ENCODE measurements at regions not wholly inside any gene's neighbourhood (a gene's known extent, or its start where the extent isn't known, plus 50 kb on each side); places are given as distances from the start of the nearest gene placed in this dataset.
A peak's percentile ranks its signal among the peaks of the same experiment; 100 is the strongest.

DNA sequence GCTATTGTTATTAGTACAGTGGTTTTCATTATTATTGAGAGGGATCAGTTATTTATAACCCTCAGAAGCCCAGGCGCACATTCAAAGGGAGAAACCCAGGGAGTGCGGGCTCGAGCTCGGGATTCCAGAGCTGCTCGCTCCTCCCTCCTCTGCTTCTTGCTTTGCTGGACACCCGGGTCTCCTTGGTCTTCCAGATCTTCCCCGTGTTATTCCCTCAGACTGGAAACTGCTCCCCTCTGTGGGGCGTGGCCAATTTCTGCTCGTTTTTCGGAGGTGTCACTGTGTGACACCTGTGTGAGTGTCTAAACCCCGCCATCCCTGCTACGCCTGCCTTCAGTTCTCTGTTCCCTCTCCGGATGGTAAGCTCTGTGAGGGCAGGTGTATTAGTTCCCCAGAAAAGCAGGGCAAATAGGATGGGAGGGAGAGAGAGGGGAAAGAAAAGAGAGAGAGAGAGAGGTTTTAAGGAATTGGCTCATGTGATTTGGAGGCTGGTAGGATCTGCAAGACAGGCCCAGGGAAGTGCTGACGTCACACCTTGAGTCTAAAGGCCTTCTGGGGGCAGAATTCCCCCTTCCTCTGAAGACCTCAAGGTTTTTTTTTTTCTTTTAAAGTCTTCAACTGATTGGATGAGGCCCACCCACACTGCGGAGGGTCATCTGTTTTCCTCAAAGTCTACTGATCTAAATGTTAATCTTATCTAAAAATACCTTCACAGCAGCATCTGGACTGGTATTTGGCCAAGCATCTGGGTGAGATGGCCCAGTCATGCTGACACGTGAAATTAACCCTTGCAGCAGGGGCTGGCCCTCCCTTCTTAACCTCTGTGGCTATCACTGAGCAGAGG, 457.3 kb upstream of the ID2 start:
- H3K9me3 Mint-ChIP-seq: no peaks in the 10 kb centered on the region
- POLR2A ChIA-PET: interaction anchor here (1.0 kb wide), 1 partner anchor 11 kb away, joined by 3 read pairs; no protein-coding TSS in a partner anchor
- TF ChIP-seq, protein P1, sequence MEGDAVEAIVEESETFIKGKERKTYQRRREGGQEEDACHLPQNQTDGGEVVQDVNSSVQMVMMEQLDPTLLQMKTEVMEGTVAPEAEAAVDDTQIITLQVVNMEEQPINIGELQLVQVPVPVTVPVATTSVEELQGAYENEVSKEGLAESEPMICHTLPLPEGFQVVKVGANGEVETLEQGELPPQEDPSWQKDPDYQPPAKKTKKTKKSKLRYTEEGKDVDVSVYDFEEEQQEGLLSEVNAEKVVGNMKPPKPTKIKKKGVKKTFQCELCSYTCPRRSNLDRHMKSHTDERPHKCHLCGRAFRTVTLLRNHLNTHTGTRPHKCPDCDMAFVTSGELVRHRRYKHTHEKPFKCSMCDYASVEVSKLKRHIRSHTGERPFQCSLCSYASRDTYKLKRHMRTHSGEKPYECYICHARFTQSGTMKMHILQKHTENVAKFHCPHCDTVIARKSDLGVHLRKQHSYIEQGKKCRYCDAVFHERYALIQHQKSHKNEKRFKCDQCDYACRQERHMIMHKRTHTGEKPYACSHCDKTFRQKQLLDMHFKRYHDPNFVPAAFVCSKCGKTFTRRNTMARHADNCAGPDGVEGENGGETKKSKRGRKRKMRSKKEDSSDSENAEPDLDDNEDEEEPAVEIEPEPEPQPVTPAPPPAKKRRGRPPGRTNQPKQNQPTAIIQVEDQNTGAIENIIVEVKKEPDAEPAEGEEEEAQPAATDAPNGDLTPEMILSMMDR (IDR thresholded peaks at IDR 0.05): no peak
- peaks cover 3% of the 10 kb centered on the region for H3K27me3 Mint-ChIP-seq
- intact Hi-C loops (cut with micrococcal nuclease): no loop called here
- H3K4me3 Mint-ChIP-seq: no peak overlapping the region
- ATAC-seq (no peak), DNase-seq (no peak)
- H3K27ac Mint-ChIP-seq: no peak overlapping the region
- H3K4me1 Mint-ChIP-seq (ENCODE audit: low read depth): peaks cover 5% of the 10 kb centered on the region
- CTCF ChIA-PET: no interaction called here
- H3K36me3 Mint-ChIP-seq (ENCODE audit: low read depth): no peaks in the 10 kb centered on the region

DNA sequence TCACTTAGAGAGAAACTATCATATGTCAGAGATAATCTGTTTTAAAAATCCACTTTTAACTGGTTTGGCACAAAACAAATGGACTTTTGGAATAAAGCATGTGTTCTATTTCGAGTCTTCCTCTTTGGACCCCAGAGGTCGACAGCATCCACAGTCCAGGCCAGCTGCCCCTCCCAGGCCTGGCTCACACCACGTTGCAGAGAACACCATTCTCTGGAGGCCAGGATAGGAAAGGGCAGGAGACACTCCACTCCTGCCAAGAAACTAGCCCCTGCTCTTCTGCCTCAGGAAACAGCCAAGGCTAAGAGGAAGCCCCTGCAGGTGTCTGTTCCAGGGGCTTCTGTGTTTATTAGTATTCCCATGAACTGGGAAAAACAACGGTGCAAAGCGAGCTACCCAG, 456.6 kb upstream of the ID2 start:
- DNase-seq (no peak), ATAC-seq (no peak)
- ChIA-PET POLR2A (interaction anchor here (1.0 kb wide), 1 partner anchor 11 kb away, joined by 3 read pairs; no protein-coding TSS in a partner anchor), CTCF (no interaction called here)
- Mint-ChIP-seq H3K4me1 (ENCODE audit: low read depth) (peaks cover 10% of the 10 kb centered on the region), H3K4me3 (no peak overlapping the region), H3K36me3 (ENCODE audit: low read depth) (no peaks in the 10 kb centered on the region), H3K9me3 (no peaks in the 10 kb centered on the region), H3K27ac (no peak overlapping the region), H3K27me3 (peaks cover 3% of the 10 kb centered on the region)
- TF ChIP-seq, protein P1 (IDR thresholded peaks at IDR 0.05): no peak
- intact Hi-C loops (cut with micrococcal nuclease): no loop called here

DNA sequence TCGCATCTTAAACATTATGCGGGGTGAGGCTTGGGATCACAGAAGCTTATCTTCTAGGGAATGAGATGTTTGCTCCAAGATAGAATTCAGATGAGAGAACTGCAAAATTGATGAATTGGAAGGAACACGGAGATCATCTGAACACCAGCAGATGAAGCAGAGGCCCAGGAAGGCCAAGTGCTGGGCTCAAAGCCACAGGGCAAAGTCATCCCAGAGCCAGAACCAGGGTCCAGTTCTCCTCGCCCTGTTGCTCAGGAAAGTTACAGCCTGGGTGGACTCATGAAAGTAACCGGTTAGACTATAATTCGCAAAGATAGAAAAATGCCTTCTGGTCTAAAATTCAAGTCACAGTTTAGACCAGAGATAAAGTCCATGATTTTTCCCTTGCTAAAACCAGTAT, 456.1 kb upstream of the ID2 start:
- Mint-ChIP-seq H3K9me3 (no peaks in the 10 kb centered on the region), H3K27me3 (peaks cover 3% of the 10 kb centered on the region), H3K27ac (no peak overlapping the region), H3K4me3 (no peak overlapping the region), H3K36me3 (ENCODE audit: low read depth) (no peaks in the 10 kb centered on the region), H3K4me1 (ENCODE audit: low read depth) (peaks cover 10% of the 10 kb centered on the region)
- ATAC-seq: no peak
- no peak for DNase-seq
- TF ChIP-seq, protein P1 (IDR thresholded peaks at IDR 0.05): no peak
- intact Hi-C loops (cut with micrococcal nuclease): no loop called here
- ChIA-PET CTCF (no interaction called here), POLR2A (interaction anchor here (1.0 kb wide), 1 partner anchor 12 kb away, joined by 3 read pairs; no protein-coding TSS in a partner anchor)

DNA sequence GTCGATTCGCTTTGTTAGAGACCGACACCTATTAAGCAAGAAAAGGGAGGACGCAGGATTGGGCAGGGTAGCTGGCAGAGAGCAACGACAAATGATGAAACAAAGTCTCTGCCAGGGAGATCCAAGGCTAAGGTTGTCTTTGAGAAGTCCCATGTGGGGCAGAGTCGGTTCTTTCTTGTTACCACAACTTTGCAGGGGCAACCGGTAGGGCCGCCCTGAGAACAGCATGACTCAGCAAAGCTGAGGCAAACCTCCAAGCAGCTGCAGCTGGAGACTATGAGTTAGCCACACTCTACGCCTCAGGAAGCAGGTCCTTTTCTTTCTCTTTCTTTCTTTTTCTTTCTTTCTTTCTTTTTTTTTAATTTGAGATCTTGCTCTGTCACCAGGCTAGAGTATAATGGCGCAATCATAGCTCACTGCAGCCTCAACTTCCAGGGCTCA, 452.3 kb upstream of the ID2 start:
- POLR2A ChIA-PET: interaction anchor here (0.8 kb wide), 1 partner anchor 134 kb away, joined by 3 read pairs; no protein-coding TSS in a partner anchor
- intact Hi-C loops (cut with micrococcal nuclease): no loop called here
- Mint-ChIP-seq H3K4me3 (peak overlapping the region; percentile 24), H3K9me3 (no peaks in the 10 kb centered on the region), H3K27ac (peak overlapping the region; percentile 61), H3K27me3 (peaks cover 3% of the 10 kb centered on the region), H3K36me3 (ENCODE audit: low read depth) (no peaks in the 10 kb centered on the region), H3K4me1 (ENCODE audit: low read depth) (peaks cover 10% of the 10 kb centered on the region)
- ATAC-seq (peak; percentile 98), DNase-seq (peak; percentile 72)
- TF ChIP-seq, protein P1 (IDR thresholded peaks at IDR 0.05): no peak
- CTCF ChIA-PET: interaction anchor here (0.9 kb wide), 1 partner anchor 35 kb away, joined by 3 read pairs; no protein-coding TSS in a partner anchor

DNA sequence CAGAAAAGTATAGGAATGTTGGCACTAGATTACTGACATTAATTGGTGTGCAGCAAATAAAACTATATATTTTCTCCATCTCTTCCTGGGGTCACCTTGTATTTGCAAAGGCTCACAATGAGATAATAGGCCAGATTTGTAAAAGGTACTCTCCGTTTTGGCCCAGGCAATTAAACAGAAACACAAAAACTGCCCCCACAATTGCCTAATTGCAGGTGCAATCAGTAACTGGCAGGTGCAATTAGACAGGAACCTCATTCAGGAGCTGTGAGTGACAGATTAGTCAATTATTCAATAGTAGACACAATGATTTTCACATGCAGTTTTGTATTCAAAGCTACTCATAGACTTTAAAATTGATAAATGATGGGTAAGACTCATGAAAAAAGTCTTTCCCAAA, 451.4 kb upstream of the ID2 start:
- no peak for ATAC-seq
- POLR2A ChIA-PET: no interaction called here

More for the DNA sequence above, 451.4 kb upstream of the ID2 start:
- no peak for DNase-seq
- no peaks in the 10 kb centered on the region for H3K9me3 Mint-ChIP-seq
- TF ChIP-seq, protein P1 (IDR thresholded peaks at IDR 0.05): no peak
- CTCF ChIA-PET: no interaction called here
- H3K4me3 Mint-ChIP-seq: no peak overlapping the region
- no peak overlapping the region for H3K27ac Mint-ChIP-seq
- intact Hi-C loops (cut with micrococcal nuclease): loop anchor here (5.0 kb wide), 1 partner anchor 452 kb away; the partner anchor contains the start of gene ID2
- peaks cover 6% of the 10 kb centered on the region for H3K27me3 Mint-ChIP-seq
- peaks cover 10% of the 10 kb centered on the region for H3K4me1 Mint-ChIP-seq (ENCODE audit: low read depth)
- no peaks in the 10 kb centered on the region for H3K36me3 Mint-ChIP-seq (ENCODE audit: low read depth)
